Esophagus muscularis mucosa (tissue), 4 donors: ENCODE measurements at regions not wholly inside any gene's neighbourhood (a gene's known extent, or its start where the extent isn't known, plus 50 kb on each side); places are given as distances from the start of the nearest gene placed in this dataset.
A peak's percentile ranks its signal among the peaks of the same experiment; 100 is the strongest.

ENCODE experiments used
- DNase-seq: peaks from one replicate; pipeline ENCODE4 v3.0.0-alpha.2; 2017; ENCODE audit errors: extremely low spot score
- H3K27ac ChIP-seq, 4 donors: fragments of 200-600 bp; sonication (generic); replicated peaks in 1 of 4; 1 replicate in 3 of 4; 2 replicates in 1 of 4; pipeline ENCODE4 v1.5.1; 2016 to 2019; ENCODE audit warnings: mild to moderate bottlenecking in 1 of 4
- H3K27me3 ChIP-seq, 4 donors: fragments of 200-600 bp; sonication (generic); one replicate each; pipeline versions ENCODE4 v1.5.1 to v1.6.0; 2016 to 2019
- H3K36me3 ChIP-seq, 4 donors: fragments of 200-600 bp; sonication (generic); one replicate each; pipeline ENCODE4 v1.5.1; 2016 to 2019
- H3K4me1 ChIP-seq, 4 donors: fragments of 200-600 bp; sonication (generic); one replicate each; pipeline ENCODE4 v1.5.1; 2016 to 2019
- H3K4me3 ChIP-seq, 4 donors: fragments of 200-600 bp; sonication (generic); 1 replicate in 2 of 4; 2 replicates in 2 of 4; pipeline ENCODE4 v1.5.1; 2016 to 2019; ENCODE audit warnings: mild to moderate bottlenecking in 4 of 4, moderate library complexity in 1 of 4
- H3K9me3 ChIP-seq, 4 donors: fragments of 200-600 bp; sonication (generic); 1 replicate in 3 of 4; 2 replicates in 1 of 4; pipeline ENCODE4 v1.5.1; 2016 to 2019
- EP300 ChIP-seq: sonication (generic); formaldehyde crosslinking; IDR thresholded peaks from one replicate; pipeline ENCODE4 v1.6.1; 2017; ENCODE audit warnings: antibody characterized with exemption
- POLR2A ChIP-seq: fragments of 450-650 bp; IDR thresholded peaks from one replicate; pipeline ENCODE4 v1.6.1; 2017; ENCODE audit warnings: antibody characterized with exemption, moderate library complexity, mild to moderate bottlenecking, low read depth
- POLR2AphosphoS5 ChIP-seq, 2 donors: sonication (generic); formaldehyde crosslinking; IDR thresholded peaks; one replicate each; pipeline ENCODE4 v1.6.1; 2017; ENCODE audit warnings: antibody characterized with exemption in 2 of 2
- WGBS: methylation state at CpG from one replicate; pipeline ENCODE4 v1.1.5; 2018; 5-methylcytosine and 5-hydroxymethylcytosine counted together
- intact Hi-C: fragments of 100-400 bp; cut with DNase I; formaldehyde crosslinking; loops from one replicate; pipeline ENCODE4 v1.15.1; 2023
- TF ChIP-seq, protein P1 (sequence below), 3 experiments: fragments of 200-600 bp in 2 of 3; fragments of 450-650 bp in 1 of 3; sonication (generic) in 2 of 3; IDR thresholded peaks; one replicate each; pipeline ENCODE4 v1.5.1; 2017 to 2019; ENCODE audit warnings: antibody characterized with exemption in 3 of 3, mild to moderate bottlenecking in 2 of 3, moderate library complexity in 1 of 3

DNA sequence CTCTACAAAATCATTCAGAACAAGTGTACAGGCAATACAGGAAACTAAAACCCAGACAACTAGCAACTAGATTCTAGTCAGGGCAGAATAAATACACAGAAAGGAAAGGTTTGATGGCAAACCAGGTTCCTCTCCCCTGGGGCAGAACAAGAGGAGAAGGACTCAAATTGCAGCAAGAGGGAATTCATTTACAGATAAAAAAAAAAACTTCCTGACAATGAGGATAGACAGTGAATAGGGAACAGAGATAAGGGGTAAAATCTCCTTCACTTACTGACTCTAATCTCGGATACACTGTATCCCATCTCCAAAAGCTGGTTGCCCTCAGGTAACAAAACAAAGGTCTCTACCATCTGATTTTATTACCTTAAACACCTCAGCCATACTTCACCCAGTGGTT, 244.0 kb downstream of the SEC61B start:
- H3K27me3 ChIP-seq = no peaks in the 10 kb centered on the region
- TF ChIP-seq EP300 = no peak
- TF ChIP-seq POLR2A = no peak
- TF ChIP-seq, protein P1, sequence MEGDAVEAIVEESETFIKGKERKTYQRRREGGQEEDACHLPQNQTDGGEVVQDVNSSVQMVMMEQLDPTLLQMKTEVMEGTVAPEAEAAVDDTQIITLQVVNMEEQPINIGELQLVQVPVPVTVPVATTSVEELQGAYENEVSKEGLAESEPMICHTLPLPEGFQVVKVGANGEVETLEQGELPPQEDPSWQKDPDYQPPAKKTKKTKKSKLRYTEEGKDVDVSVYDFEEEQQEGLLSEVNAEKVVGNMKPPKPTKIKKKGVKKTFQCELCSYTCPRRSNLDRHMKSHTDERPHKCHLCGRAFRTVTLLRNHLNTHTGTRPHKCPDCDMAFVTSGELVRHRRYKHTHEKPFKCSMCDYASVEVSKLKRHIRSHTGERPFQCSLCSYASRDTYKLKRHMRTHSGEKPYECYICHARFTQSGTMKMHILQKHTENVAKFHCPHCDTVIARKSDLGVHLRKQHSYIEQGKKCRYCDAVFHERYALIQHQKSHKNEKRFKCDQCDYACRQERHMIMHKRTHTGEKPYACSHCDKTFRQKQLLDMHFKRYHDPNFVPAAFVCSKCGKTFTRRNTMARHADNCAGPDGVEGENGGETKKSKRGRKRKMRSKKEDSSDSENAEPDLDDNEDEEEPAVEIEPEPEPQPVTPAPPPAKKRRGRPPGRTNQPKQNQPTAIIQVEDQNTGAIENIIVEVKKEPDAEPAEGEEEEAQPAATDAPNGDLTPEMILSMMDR (IDR thresholded peaks at IDR 0.05) = no peak
- no peak for TF ChIP-seq POLR2AphosphoS5 (IDR thresholded peaks at IDR 0.05)
- H3K36me3 ChIP-seq = no peaks in the 10 kb centered on the region
- H3K4me1 ChIP-seq = peaks cover 0 to 22% (median 18%) of the 10 kb centered on the region in 4 donors
- H3K27ac ChIP-seq = peak overlapping the region; percentile 27 to 50 (median 46)
- DNase-seq = no peak
- no peak overlapping the region for H3K4me3 ChIP-seq
- no peaks in the 10 kb centered on the region for H3K9me3 ChIP-seq
- WGBS = 76% methylated on average over 1 of the region's 1 CpG
- intact Hi-C loops = no loop called here

DNA sequence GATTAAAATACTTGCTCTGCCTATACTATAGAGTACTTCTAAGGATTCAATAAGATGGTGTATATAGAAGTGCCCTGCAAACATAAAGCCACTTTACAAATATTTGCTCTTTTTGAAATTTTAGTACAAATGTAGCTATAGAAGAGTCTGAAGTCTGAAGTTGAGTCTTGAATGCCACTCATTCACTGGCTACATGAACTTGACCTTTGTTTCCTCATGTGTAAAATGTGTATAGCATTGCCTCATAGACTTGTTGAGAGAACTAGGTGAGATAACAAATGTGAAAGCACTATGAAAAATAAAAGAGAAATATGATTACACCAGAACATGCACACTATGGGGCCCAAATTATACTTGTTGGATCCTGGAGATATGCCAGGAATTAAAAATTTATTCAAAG, 244.7 kb downstream of the SEC61B start:
- H3K36me3 ChIP-seq = no peaks in the 10 kb centered on the region
- TF ChIP-seq POLR2A (no peak), POLR2AphosphoS5 (IDR thresholded peaks at IDR 0.05) (no peak), EP300 (no peak)
- TF ChIP-seq, protein P1 (IDR thresholded peaks at IDR 0.05) = no peak
- H3K9me3 ChIP-seq = no peaks in the 10 kb centered on the region
- DNase-seq = no peak
- no peak overlapping the region for H3K27ac ChIP-seq
- peaks cover 0 to 22% (median 18%) of the 10 kb centered on the region in 4 donors for H3K4me1 ChIP-seq
- intact Hi-C loops = no loop called here
- no peaks in the 10 kb centered on the region for H3K27me3 ChIP-seq
- no peak overlapping the region for H3K4me3 ChIP-seq

DNA sequence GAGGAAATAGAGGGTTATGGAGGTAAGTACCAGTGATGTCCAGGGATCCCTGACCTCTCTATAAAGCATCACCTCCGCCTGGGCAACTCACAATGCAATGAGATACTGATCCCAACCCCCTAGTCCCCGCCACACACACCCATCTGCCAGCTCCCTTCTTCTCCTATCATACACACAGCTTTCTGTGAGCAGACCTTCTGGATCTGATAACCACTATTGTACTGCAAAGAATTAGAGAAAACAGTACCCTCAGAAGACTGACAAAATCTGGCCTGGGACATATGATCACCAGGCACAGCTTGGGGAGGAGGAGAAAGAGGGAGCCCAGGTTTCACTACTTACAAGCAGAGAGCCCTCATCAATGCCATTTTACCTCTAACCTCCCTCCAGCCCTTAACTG, 249.0 kb downstream of the SEC61B start:
- H3K4me3 ChIP-seq = no peak overlapping the region
- H3K27ac ChIP-seq = no peak overlapping the region
- H3K36me3 ChIP-seq = no peaks in the 10 kb centered on the region
- peaks cover 0 to 10% (median 6%) of the 10 kb centered on the region in 4 donors for H3K4me1 ChIP-seq
- no peaks in the 10 kb centered on the region for H3K27me3 ChIP-seq
- no peak for DNase-seq
- intact Hi-C loops = no loop called here
- no peaks in the 10 kb centered on the region for H3K9me3 ChIP-seq
- TF ChIP-seq POLR2A (no peak), POLR2AphosphoS5 (IDR thresholded peaks at IDR 0.05) (no peak), EP300 (no peak)
- TF ChIP-seq, protein P1 (IDR thresholded peaks at IDR 0.05) = no peak
- WGBS = 97% methylated on average over 2 of the region's 2 CpGs

DNA sequence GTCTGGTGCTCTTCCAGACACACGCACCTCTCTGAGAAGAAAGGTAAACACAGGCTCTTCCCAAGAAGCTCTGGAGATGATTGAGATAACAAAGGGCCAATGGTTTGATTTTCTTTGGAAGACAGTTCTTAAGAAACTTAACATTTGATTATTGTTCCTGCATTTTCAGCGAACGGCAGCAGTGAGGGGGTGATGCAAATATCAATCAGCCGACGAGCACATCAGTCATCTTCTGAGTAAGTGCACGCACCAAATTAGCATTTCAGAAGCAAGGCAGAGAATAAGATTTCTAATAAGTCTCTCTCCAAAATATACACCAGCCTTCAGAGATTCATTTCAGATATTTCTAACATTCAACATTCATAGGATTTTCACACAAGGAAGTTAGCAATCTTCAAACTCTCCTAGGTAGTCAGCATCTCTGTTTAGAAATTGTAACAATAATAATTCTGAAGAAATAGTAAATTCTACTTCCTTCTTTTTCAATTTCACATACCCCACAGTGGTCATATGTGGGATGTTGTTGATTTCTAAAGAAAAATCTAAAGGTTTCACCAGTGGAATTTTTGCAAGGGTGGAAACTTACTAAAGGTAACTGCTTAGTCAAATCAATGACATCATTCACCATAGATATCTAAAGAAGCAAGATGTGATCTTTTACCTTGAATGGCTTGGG, 250.3 kb downstream of the SEC61B start:
- peaks cover 0 to 5% (median 0%) of the 10 kb centered on the region in 4 donors for H3K4me1 ChIP-seq
- no peak for DNase-seq
- no peak overlapping the region for H3K4me3 ChIP-seq
- H3K27me3 ChIP-seq = no peaks in the 10 kb centered on the region
- H3K27ac ChIP-seq = no peak overlapping the region
- intact Hi-C loops = no loop called here
- H3K9me3 ChIP-seq = no peaks in the 10 kb centered on the region
- H3K36me3 ChIP-seq = no peaks in the 10 kb centered on the region
- TF ChIP-seq, protein P1 (IDR thresholded peaks at IDR 0.05) = no peak
- TF ChIP-seq POLR2AphosphoS5 (IDR thresholded peaks at IDR 0.05) (no peak), EP300 (no peak), POLR2A (no peak)
- 63% methylated on average over 6 of the region's 6 CpGs for WGBS

DNA sequence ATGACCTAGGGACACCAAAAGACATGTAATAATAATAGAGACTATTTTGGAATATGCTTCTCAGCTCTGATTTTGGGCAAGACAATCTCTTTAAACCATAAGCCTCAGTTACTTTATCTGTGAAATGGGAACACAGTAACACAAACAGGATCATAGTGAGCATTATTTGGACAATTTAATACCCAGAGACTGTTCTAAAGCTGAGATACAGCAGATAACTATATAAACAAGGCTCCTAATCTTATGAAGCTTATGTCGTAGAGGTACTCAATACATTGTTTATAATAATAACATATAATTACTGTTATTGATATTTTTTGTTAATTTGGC, 250.8 kb downstream of the SEC61B start:
- H3K4me1 ChIP-seq = peaks cover 0 to 5% (median 0%) of the 10 kb centered on the region in 4 donors
- TF ChIP-seq POLR2A (no peak), POLR2AphosphoS5 (IDR thresholded peaks at IDR 0.05) (no peak), EP300 (no peak)
- TF ChIP-seq, protein P1 (IDR thresholded peaks at IDR 0.05) = no peak
- no peak overlapping the region for H3K4me3 ChIP-seq
- WGBS = 91% methylated on average over 1 of the region's 1 CpG
- no peaks in the 10 kb centered on the region for H3K36me3 ChIP-seq
- H3K27ac ChIP-seq = no peak overlapping the region
- DNase-seq = no peak
- no peaks in the 10 kb centered on the region for H3K9me3 ChIP-seq
- intact Hi-C loops = no loop called here
- H3K27me3 ChIP-seq = no peaks in the 10 kb centered on the region
